Epithelial cell of prostate (primary cell): ENCODE measurements at regions not wholly inside any gene's neighbourhood (a gene's known extent, or its start where the extent isn't known, plus 50 kb on each side); places are given as distances from the start of the nearest gene placed in this dataset.
A peak's percentile ranks its signal among the peaks of the same experiment; 100 is the strongest.

Experiments used
- DNase-seq: peaks from one replicate; pipeline ENCODE4 v3.0.0-alpha.2; 2011; ENCODE audit warnings: low read depth, low spot score
- H3K27ac ChIP-seq: fragments of 450-650 bp; 2 replicates; pipeline ENCODE4 v1.5.1; 2017; ENCODE audit warnings: mild to moderate bottlenecking

DNA sequence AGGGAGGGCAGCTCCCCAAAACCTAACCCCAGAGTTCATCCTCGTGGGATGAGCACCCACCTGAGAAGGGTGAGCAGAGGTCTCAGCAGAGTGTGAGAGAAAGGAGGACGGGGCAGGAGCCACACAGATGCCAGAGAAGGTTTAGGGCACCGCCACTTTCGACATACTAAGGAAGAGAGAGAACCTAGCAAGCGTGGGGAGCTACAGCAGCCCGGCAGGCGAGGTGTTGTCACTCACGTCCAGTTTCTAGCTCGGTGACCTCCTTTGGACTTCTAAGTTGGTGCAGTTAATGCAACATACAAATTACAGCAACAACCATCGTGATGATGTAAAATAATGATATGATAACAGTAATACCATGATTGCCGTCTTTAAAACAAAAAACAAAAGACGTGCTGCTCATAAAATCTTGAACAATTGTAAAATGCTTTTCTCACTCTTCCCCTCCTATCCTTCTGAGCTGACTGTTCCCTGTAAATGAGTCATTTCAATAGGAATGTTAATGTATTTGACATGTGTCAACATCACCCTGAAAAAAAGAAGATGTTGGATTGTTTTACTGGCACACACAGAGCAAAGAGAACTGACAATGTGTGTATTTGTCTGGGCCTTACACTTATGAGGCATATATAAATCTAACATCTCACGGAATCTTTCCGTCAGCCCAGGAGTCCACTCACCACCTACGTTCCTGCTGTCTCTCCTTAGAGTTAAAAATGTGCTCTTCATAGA is 158.2 kb upstream of the MAF start:
- peak; percentile 40 for DNase-seq
- peak overlapping the region; percentile 35 for H3K27ac ChIP-seq

DNA sequence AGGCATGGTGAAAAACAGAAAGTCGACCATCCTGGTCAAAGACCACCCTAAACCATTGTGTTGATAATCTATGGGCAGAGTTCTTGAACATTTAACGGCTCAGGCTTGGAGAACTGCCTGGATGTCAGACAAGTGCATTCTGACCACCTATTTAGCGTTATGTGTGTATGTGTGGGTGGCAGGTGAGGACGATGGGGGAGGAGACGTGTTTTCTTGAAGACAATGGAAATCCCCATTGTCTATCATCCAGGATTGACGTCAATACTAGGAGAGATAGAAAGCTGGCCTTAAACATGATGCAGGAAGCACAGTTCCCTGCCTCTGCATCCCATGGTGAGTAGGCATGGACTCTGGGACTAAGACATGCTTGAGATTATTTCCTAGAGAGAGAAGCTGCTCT is 157.4 kb upstream of the MAF start:
- no peak for DNase-seq
- no peak overlapping the region for H3K27ac ChIP-seq

DNA sequence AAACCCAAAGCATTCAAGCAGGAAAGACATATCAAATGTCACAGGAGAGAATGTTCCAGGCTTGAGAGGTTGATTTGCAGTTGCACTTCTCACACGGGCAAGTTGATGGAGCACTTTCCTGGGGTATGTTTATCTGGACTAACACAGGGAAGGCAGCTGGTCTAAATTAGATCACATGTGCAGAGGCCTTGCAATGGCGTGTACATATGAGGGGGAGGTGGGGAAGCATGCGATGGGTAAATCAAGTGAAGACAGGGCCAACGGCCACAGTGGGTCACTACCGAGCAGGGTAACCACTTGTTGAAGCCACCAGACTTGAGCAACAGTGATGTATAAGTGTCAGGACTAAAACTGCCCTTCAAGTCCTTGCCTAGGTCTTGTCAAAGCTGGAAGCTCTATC is 156.6 kb upstream of the MAF start:
- no peak for DNase-seq

DNA sequence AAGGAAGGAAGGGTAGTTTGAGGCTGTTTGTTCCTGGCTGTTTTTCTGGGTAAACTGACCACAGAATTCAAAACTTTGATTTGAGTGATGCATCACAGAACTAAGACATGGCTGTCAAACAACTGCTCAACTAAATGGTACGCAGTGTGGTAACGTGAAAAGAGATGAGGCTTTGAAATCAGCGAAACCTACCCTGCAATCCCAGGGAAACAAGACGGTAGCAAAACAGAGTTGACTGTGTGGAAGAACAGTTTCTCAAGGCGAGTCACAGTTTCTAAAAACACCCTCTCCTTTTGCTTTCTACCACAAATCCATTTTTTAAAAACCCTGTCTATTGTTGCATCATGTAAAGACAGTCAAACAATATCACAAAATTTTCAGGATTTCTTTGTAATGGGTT is 156.0 kb upstream of the MAF start:
- DNase-seq, result no peak
- no peak overlapping the region for H3K27ac ChIP-seq

More for the DNA sequence above, 156.6 kb upstream of the MAF start:
- H3K27ac ChIP-seq, result no peak overlapping the region

DNA sequence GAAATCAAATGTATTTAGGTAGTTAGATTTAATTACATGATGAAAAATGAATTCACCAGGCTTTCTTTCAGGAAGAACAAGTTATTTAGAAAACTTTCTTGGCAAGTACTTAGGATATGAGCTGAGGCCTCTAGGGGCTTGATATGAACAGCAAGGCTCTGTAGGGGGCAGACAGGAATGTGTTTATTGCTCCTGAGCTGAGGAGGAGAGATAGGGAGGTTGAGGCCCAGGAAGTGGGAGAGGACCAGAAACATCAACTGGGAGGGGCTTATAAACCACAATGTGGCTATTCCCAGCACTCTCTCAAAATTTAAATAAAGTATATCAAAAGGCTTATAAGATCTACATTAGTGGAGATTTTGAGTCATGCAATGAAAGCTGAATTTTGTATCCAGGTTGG is 154.0 kb upstream of the MAF start:
- DNase-seq, result no peak

DNA sequence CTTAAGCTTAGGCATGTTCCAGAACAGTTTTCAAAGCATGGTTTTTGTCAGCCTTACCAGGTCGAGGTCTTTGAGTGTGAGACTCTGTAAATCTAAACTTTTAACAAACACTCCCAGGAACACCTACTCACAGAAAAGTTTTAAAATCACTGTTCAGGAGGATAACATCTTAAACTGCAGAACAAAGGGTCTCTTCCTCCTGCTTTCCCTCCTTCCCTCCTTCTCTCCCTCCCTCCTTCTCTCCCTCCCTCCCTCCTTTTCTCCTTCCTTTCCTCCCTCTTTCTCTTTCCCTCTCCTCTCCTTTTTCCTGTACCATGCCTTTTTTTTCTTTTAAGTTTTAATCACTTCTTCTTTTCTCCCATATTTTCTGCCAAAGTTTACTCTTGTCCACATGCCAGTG is 153.5 kb upstream of the MAF start:
- DNase-seq, result no peak
- H3K27ac ChIP-seq, result no peak overlapping the region

More for the DNA sequence above, 154.0 kb upstream of the MAF start:
- peak overlapping the region; percentile 4 for H3K27ac ChIP-seq

DNA sequence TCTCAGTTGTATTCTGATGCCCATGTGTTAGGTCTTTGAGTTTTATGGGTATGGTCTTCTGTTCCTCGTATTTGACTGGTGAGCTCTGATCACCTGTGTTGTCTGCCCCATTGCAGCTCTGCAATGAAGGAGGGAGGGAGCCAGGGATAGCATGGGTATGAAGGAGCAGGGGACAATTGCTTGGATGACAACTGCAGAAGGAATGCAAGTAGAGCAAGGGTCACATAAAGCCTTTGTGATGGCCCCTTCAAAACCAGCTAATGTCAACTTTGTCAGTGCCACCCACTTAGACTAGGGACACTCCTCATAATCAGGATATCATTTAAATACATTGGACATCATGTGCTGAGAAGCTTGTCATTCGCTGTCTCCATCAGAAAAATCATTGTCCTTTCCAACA is 152.7 kb upstream of the MAF start:
- no peak overlapping the region for H3K27ac ChIP-seq
- DNase-seq, result no peak

DNA sequence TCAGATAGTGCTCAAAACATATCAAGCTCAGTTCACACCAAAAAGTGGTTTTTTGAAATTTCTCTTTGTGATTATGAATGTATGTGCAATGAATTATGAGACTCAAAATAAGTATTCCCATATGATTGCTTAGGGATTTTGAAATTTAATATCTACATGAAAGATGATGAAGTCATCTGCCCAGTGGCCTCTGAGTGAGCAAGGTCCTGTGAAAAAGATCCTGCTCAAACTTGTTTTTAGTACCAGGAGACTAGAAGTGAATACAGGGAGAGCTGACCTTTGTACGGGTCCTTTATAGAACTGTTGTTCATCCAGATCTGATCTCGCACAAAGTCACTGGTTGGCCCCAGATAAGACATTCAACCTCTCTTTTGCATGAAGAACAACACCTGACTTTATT is 151.9 kb upstream of the MAF start:
- peak; percentile 24 for DNase-seq
- H3K27ac ChIP-seq, result peak overlapping the region; percentile 68

DNA sequence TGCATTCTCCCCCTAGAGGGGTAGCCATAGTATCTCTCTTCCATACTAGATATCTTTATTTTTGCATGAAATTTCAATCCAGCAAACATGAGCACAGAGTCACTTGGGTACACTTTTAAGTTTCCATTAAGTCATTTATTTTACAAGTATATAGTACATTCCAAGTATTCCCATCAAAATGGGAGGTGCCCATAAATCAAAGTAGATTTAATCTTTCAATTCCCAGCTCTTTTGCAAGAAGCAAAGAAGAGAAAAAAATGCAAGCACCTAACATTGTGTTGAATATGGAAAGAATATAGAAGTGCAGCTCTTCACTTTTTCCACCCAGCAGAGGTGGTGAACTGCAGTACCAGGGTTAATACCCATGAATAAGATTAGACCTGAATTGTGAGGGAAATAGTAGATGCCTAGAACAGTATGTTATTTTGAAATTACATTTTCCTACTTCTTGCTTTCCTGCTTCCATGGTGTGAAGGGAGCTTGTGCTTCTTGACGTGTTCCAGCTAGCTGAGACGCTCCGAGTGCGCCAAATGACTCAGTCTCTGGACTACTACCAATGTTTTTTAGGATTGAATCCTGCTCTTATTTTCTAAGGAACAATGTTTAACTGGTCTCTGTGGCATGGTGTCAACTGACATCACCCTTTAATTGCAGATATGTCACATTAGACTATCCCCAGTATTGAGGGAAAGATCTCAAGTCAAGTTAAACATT is 151.1 kb upstream of the MAF start:
- DNase-seq, result peak; percentile 41
- H3K27ac ChIP-seq, result peak overlapping the region; percentile 68

DNA sequence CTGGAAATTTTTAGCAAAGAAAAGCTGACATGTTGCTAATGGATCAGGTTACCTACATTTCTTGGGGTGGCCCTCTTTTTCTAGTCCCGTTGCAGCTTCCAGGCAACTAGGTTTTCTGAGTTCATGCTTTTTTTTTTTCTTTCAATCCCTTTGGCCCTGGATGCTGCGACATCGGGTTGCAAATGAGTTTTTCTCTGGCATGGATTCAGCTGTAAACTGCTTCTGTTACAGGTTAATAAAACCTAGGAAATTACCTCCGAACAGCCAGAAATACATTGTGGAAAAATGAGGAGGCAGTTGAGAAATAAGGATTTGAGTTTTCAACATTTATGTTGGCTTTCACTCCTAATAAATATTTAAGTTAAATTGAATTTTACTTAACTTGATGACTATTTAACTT is 149.8 kb upstream of the MAF start:
- no peak for DNase-seq

DNA sequence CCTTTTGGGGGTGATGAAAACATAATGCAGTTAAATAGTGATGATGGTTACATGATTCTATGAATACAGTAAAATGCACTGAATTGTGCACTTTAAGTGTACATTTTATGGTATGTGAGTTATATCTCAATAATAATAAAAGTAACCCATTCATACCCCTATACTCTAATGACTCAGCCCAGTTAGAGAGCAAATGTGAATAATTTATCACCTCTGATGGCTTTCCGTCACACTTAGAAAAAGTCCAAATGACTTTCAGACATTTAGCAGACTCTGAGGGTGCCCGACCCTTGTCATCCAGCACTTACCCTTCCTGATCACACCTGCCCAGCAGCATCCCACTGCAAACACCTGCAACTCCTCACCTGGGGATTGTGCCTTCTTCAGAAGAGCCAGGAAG is 148.1 kb upstream of the MAF start:
- no peak overlapping the region for H3K27ac ChIP-seq
- no peak for DNase-seq

More for the DNA sequence above, 149.8 kb upstream of the MAF start:
- H3K27ac ChIP-seq, result no peak overlapping the region

DNA sequence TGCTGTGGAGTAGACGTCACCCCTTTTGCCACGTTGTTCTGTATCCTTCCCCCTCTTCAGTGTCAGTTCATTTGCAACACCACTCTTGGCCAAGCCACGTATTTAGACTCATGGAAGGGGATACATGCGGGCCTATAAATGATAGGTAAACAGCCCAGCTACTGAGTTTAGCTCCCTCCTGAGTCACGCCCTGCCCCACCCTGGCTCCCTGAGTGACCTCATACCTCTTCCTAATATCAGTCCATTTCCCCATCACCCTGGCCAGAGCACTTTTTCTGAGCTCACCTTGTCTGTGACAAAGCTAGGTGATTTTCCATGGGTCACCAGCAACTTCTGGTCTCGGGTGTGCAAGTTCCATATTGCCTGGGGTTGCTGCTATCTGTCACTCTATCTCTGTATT is 147.2 kb upstream of the MAF start:
- H3K27ac ChIP-seq, result no peak overlapping the region
- no peak for DNase-seq

DNA sequence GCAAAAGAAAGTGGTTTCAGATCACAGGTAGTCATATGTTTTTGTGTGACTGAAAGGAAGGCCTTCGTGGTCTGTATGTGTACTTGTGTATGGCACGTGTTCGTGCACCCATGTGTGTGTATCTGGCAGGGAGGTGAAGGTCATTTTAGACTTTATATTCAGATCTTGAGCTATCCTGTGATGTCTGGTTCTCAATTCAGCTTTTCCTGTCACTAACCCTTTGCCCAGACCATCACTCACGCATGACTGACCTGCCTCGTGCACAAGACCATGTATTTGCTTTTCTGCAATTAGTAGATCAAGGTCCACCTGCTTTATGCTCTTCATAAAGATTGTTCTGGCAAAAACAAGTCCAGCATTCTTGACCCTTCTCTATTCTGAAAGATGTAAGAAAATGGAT is 139.7 kb upstream of the MAF start:
- no peak overlapping the region for H3K27ac ChIP-seq
- no peak for DNase-seq

DNA sequence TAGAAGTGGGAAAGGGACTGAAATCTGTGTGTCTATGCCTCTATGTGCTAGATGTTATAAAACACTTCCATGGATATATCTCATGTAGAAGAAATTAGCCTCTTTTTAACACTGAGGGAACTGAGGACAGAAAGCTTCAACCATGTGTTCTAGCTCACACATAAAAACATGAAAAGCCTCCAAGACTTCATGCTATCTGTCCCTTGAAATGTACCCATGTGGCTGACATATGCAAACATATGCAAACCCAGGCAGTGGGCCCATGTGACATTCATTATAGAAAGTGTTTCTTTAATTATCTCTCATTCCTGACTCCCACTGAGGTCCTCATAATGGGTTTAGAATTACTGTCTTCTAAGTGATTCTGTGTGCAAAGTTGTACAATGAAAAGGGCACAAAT is 134.7 kb upstream of the MAF start:
- H3K27ac ChIP-seq, result no peak overlapping the region
- DNase-seq, result no peak

DNA sequence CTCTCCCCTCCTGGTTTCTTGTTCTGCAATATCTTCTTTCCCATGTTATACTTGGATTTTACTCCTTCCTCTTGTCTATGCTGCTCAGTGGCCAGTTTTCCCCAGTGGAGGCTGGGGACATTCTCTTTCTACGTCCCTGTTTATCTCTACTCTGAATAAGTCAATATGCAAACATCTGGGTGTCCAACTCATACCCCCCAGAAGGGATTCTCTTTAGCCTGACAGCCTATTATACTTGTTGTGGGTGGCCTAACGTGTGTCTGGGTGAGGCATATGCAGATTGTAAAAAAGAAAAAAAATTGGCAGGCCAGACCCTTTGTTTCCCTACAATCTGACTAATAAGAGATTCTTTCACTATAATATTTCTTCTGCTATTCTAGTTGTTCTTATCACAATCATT is 134.2 kb upstream of the MAF start:
- no peak for DNase-seq

DNA sequence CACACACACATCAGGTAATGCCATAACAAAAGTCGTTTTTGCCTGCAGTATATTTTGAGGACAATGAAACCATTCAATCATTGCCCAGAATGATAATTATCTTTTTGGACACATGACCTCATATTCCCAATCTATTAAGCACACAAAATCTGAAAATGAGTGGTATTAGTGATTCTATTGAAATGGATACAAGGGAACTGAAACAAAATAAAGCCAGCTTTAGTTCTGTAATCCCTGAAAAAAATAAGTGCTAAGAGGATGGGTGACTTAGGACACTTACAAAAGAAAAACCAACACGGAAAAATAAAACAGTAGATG is 128.3 kb upstream of the MAF start:
- DNase-seq, result no peak
- no peak overlapping the region for H3K27ac ChIP-seq

More for the DNA sequence above, 134.2 kb upstream of the MAF start:
- H3K27ac ChIP-seq, result no peak overlapping the region

DNA sequence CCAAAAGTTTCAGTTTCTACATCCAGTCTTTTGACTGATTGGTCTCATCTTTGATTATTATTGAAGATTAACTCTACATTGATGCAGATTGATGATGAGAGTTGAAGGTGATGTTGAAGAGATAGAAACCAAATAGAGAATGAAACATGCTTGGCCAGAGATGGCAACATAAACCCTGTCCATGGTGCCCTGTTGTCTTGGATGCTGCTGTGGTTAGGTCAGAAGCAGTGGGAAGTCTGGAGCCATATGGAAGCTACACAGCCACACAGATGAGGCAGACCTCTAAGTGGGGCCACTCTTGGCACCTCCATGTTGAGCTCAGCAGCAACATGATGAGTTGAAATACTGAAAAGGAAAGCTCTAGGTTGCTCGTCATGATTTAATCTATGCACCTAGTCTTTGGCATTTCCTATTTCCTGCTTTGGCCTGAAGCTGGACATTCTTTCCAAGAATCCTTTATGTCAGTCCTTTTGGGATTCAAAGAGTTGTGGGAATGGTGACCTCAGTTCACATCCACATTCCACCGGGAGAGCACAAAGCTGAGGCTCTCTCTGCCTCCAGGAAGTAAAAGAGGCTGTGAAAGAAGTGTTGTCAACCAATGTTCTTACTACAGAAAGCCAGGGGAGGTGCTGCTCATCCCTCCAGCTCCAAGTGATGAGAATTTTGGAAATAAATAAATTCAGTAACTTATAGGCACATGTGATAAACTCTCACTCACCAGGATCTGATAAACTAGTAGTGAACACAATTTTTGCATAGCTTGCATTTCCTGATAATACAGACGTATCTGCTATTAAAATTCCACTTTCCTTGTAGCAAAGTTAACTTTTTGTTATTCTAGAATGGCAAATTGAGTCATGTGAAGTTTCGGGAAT is 127.7 kb upstream of the MAF start:
- DNase-seq, result no peak
- no peak overlapping the region for H3K27ac ChIP-seq

DNA sequence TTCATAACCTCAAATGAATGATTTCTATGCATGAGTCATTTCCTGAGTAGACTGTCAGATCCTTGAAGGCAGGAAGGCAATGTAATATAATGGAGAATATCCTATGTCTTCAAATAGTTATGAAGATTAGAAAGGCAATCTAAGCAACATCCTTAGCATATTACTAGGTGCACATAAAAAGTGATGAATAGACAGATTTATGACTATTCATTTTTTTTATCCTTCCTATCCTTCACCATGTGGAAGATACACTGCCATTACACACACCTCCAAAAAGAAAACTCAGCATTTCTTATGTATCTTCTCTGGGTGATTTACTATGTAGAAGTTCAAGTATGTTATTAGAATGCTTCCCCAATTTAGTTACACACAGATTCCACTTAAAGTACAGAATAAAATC is 126.4 kb upstream of the MAF start:
- no peak overlapping the region for H3K27ac ChIP-seq
- DNase-seq, result no peak

DNA sequence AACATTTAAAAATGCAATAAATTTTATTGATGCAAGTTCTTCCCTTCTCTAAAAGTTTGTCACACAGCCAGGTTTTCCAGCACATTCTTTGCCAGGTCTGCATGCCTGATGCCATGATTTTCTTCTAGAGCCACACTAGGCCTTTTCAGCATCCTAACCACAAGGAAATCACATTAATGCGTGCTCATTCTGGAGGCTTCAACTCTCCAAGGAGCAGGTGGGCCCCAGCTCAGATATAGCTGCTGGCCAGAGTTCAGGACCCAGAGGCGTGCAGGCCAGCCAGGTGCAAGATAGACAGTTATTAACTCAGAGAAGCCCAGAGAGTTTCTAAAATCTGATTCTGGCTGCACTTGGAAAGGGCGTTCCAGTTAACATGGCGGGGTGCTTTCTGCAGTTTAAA is 124.5 kb upstream of the MAF start:
- no peak for DNase-seq

DNA sequence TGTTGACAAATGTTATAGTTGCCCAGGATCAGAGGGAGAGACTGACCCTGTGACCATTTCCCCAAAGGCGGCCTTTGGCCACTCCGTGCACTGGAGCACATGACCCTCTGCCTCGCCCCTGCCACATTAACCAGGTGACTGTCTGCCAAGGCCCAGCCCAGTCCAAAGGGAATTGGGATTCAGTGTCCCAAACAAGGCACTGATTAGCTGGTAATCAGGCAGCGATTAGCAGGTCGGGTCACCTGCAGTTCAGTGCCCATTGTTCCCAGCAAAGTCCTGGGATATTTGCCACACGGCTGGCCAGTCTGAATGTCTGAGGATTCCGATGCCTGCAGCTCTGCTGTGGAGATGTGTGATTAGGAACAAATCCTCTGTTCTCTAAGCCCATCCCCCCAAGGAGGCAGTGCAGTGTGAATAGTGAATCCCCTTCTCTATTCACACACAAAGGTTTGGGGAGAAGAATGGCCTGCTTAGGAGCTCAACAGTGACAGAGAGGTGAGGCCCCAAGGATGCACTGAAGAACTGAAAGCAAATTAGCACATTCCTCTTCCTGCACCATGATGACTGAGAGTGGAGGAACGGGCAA is 123.1 kb upstream of the MAF start:
- H3K27ac ChIP-seq, result no peak overlapping the region
- no peak for DNase-seq

More for the DNA sequence above, 124.5 kb upstream of the MAF start:
- no peak overlapping the region for H3K27ac ChIP-seq

DNA sequence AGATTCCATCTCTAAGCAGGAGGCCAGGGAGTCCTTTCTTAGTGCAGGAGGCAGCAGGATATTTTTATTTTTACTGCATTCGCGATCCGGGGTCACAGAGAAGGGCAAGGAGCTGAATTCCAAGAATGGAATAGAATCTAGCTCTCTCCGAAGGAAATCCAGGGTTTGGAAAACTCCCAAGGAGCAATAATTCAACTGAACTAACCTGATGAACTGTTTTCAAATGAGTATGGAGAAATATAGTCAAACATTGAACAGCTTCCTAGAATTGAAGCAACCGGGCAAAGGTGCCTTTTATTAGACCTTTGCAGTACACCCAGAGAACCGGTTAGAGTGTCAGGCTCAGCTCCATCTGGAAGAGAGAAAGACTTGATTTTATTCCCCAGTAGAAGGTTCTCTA is 120.7 kb upstream of the MAF start:
- H3K27ac ChIP-seq, result no peak overlapping the region
- DNase-seq, result no peak
